OCI-LY7 (cell line): ENCODE measurements at regions not wholly inside any gene's neighbourhood (a gene's known extent, or its start where the extent isn't known, plus 50 kb on each side); places are given as distances from the start of the nearest gene placed in this dataset.

Experiments
- EZH2phosphoT487 ChIP-seq: fragments of 200-600 bp; sonication (generic); IDR thresholded peaks from 2 replicates; pipeline ENCODE4 v1.6.1; 2018; ENCODE audit warnings: low read depth, borderline replicate concordance, mild to moderate bottlenecking, mixed run types, antibody characterized with exemption, low read length, moderate library complexity, mixed read lengths
- TF ChIP-seq, protein P1 (sequence below): fragments of 200-600 bp; sonication (generic); conservative IDR thresholded peaks from 2 replicates; pipeline ENCODE4 v1.5.1; 2014; ENCODE audit warnings: mild to moderate bottlenecking, antibody characterized with exemption, low read length, moderate library complexity, mixed read lengths

DNA sequence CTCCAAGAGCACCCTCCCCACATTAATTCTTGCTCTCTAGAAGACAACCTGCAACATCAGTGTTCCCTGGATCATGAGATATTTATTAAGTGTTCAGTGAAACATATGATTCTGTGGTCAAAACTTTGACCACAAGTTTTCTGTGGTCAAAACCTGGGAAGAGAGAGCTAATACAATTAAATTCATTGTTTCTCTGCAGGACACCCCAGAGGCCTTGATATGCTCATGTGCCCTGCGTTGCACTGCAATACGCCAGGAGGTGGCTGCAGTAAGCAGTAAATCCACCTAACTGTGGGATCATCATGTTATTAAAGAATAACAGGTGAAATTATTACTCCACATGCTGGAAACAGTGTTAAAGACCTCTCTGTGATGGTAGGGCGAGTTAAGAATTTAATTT, 109.3 kb upstream of the SPDL1 start:
- TF ChIP-seq, protein P1, sequence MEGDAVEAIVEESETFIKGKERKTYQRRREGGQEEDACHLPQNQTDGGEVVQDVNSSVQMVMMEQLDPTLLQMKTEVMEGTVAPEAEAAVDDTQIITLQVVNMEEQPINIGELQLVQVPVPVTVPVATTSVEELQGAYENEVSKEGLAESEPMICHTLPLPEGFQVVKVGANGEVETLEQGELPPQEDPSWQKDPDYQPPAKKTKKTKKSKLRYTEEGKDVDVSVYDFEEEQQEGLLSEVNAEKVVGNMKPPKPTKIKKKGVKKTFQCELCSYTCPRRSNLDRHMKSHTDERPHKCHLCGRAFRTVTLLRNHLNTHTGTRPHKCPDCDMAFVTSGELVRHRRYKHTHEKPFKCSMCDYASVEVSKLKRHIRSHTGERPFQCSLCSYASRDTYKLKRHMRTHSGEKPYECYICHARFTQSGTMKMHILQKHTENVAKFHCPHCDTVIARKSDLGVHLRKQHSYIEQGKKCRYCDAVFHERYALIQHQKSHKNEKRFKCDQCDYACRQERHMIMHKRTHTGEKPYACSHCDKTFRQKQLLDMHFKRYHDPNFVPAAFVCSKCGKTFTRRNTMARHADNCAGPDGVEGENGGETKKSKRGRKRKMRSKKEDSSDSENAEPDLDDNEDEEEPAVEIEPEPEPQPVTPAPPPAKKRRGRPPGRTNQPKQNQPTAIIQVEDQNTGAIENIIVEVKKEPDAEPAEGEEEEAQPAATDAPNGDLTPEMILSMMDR = 0 out of 2 replicates have a peak, but pooled peaks have one; percentile 34
- TF ChIP-seq EZH2phosphoT487 = no peak
